HCT116 (cell line): ENCODE measurements at regions not wholly inside any gene's neighbourhood (a gene's known extent, or its start where the extent isn't known, plus 50 kb on each side); places are given as distances from the start of the nearest gene placed in this dataset.
"Not testable (repeated sequence)": the region's sequence is repeated elsewhere in the genome, so short reads cannot be mapped to it uniquely, and the experiment has no call there.

ENCODE experiments used
- ATAC-seq: fragments of 200-7000 bp; cut with Tn5 transposase; 2 replicates; pipeline ENCODE4 v1.9.1; 2020; ENCODE audit warnings: mild to moderate bottlenecking, moderate library complexity
- BruUV-seq: library from RNA; stranded (reverse); fragments of 400-500 nt; replicated peaks from 2 replicates; lab custom pipeline; 2021; lab: Mats Ljungman, UMichigan
- CTCF ChIA-PET: fragments of 300-600 bp; sonication (Branson Sonifier 250); formaldehyde crosslinking; loops from one replicate; lab custom pipeline; 2021; ENCODE audit warnings: antibody characterized with exemption; lab: Charles Lee
- POLR2A ChIA-PET: fragments of 300-600, 350-600 bp; sonication (Branson Sonifier 250); formaldehyde crosslinking; loops from one replicate; lab custom pipeline; 2021; ENCODE audit warnings: antibody characterized with exemption; lab: Charles Lee
- RAD21 ChIA-PET, 2 experiments: fragments of 300-600 bp; sonication (Branson Sonifier 250); formaldehyde crosslinking; loops; one replicate each; lab custom pipeline; 2023; ENCODE audit warnings: low total read pairs in 2 of 2; ENCODE audit not compliant: uncharacterized antibody in 2 of 2, unreplicated experiment in 2 of 2, low non-redundant PET in 1 of 2; lab: Charles Lee
- DNase-seq: peaks from one replicate; pipeline ENCODE4 v3.0.0-alpha.2; 2010; ENCODE audit warnings: low read depth, low spot score
- H2AFZ ChIP-seq: fragments of 200-600 bp; shearing (Covaris generic), sonication (generic); 2 replicates; pipeline ENCODE4 v1.6.1; 2017; ENCODE audit warnings: low read depth, mixed run types, mixed read lengths, antibody characterized with exemption, low read length; ENCODE audit not compliant: poor library complexity, severe bottlenecking
- H3K27ac ChIP-seq: 2 replicates; pipeline ENCODE4 v1.5.1; 2012; ENCODE audit warnings: low read depth, low read length
- H3K27me3 ChIP-seq: fragments of 200-600 bp; sonication (generic); 2 replicates; pipeline ENCODE4 v1.6.1; 2016; ENCODE audit warnings: mixed run types, low read length, mixed read lengths; ENCODE audit not compliant: insufficient read depth
- H3K36me3 ChIP-seq, 2 experiments: fragments of 200-500 bp in 1 of 2; fragments of 200-600 bp in 1 of 2; sonication (Bioruptor generic) in 1 of 2; sonication (generic) in 1 of 2; 2 replicates each; pipeline versions ENCODE4 v1.5.1 to v1.6.1; 2014 to 2016; ENCODE audit warnings: low read length in 2 of 2, inconsistent platforms in 1 of 2, mixed read lengths in 1 of 2, mixed run types in 1 of 2; ENCODE audit not compliant: insufficient read depth in 2 of 2, control insufficient read depth in 1 of 2
- H3K4me1 ChIP-seq, 2 experiments: fragments of 200-600 bp in 1 of 2; sonication (generic) in 1 of 2; 2 replicates each; pipeline versions ENCODE4 v1.5.1 to v1.6.1; 2012 to 2017; ENCODE audit warnings: low read length in 2 of 2, inconsistent platforms in 1 of 2, mild to moderate bottlenecking in 1 of 2, mixed read lengths in 1 of 2, mixed run types in 1 of 2, moderate library complexity in 1 of 2; ENCODE audit not compliant: insufficient read depth in 2 of 2, control insufficient read depth in 1 of 2
- H3K4me2 ChIP-seq: fragments of 200-600 bp; sonication (generic); 2 replicates; pipeline ENCODE4 v1.6.1; 2017; ENCODE audit warnings: mixed run types, low read length, mixed read lengths
- H3K4me3 ChIP-seq, 2 experiments: fragments of 200-600 bp in 1 of 2; sonication (generic) in 1 of 2; replicated peaks in 1 of 2; 2 replicates each; pipeline ENCODE4 v1.5.1; 2011 to 2016; ENCODE audit warnings: low read length in 2 of 2, control low read depth in 1 of 2, low read depth in 1 of 2, mild to moderate bottlenecking in 1 of 2, mixed read lengths in 1 of 2, mixed run types in 1 of 2
- H3K79me2 ChIP-seq: fragments of 200-600 bp; sonication (generic); 2 replicates; pipeline ENCODE4 v1.6.1; 2017; ENCODE audit warnings: mild to moderate bottlenecking, mixed run types, low read length, moderate library complexity, mixed read lengths; ENCODE audit not compliant: insufficient read depth
- H3K9ac ChIP-seq: fragments of 200-600 bp; sonication (generic); 2 replicates; pipeline ENCODE4 v1.6.1; 2016; ENCODE audit warnings: low read length, mixed read lengths
- H3K9me2 ChIP-seq: fragments of 200-600 bp; sonication (generic), shearing (Covaris generic); 2 replicates; pipeline ENCODE4 v1.6.1; 2017; ENCODE audit warnings: mixed run types, mild to moderate bottlenecking, moderate library complexity; ENCODE audit not compliant: insufficient read depth
- H3K9me3 ChIP-seq, 2 experiments: fragments of 200-500 bp in 1 of 2; fragments of 200-600 bp in 1 of 2; sonication (Bioruptor generic) in 1 of 2; sonication (generic) in 1 of 2; 2 replicates each; pipeline ENCODE4 v1.6.1; 2014 to 2017; ENCODE audit warnings: low read length in 2 of 2, mixed read lengths in 2 of 2, inconsistent platforms in 1 of 2, low read depth in 1 of 2, mild to moderate bottlenecking in 1 of 2, mixed run types in 1 of 2, moderate library complexity in 1 of 2; ENCODE audit not compliant: control insufficient read depth in 1 of 2, insufficient read depth in 1 of 2
- H4K20me1 ChIP-seq: fragments of 200-600 bp; sonication (generic), shearing (Covaris generic); 2 replicates; pipeline ENCODE4 v1.6.1; 2017; ENCODE audit warnings: mixed run types, mild to moderate bottlenecking, moderate library complexity; ENCODE audit not compliant: insufficient read depth
- ATF3 ChIP-seq: IDR thresholded peaks from 2 replicates; pipeline ENCODE4 v1.6.1; 2012
- RAD21 ChIP-seq: IDR thresholded peaks from 2 replicates; pipeline ENCODE4 v1.6.1; 2012; ENCODE audit warnings: low read depth, mild to moderate bottlenecking
- YY1 ChIP-seq: IDR thresholded peaks from 2 replicates; pipeline ENCODE4 v1.6.1; 2011; ENCODE audit warnings: low read length, low read depth, moderate library complexity, mild to moderate bottlenecking; ENCODE audit not compliant: insufficient replicate concordance; ENCODE audit errors: extremely low read depth
- intact Hi-C: fragments of 100-400 bp; cut with micrococcal nuclease; formaldehyde crosslinking; loops from 2 replicates; pipeline ENCODE4 v1.10.0; 2022
- TF ChIP-seq, protein P1 (sequence below), 3 experiments: fragments of 200-600 bp in 1 of 3; sonication (generic) in 1 of 3; IDR thresholded peaks in 2 of 3; conservative IDR thresholded peaks in 1 of 3; 2 replicates each; pipeline ENCODE4 v1.5.1; 2012 to 2017; ENCODE audit warnings: low read depth in 2 of 3, low read length in 2 of 3, antibody characterized with exemption in 1 of 3, borderline replicate concordance in 1 of 3, control low read depth in 1 of 3, mild to moderate bottlenecking in 1 of 3, mixed read lengths in 1 of 3, mixed run types in 1 of 3, moderate library complexity in 1 of 3; ENCODE audit not compliant: insufficient read depth in 1 of 3

DNA sequence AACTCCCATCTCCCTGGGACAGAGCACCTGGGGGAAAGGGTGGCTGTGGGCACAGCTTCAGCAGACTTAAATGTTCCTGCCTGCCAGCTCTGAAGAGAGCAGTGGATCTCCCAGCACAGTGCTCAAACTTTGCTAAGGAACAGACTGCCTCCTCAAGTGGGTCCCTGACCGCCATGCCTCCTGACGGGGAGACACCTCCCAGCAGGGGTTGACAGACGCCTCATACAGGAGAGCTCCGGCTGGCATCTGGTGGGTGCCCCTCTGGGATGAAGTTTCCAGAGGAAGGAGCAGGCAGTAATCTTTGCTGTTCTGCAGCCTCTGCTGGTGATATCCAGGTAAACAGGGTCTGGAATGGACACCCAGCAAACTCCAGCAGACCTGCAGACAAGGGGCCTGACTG is 206.9 kb upstream of the NUDT10 start:
- H3K27ac ChIP-seq, H3K4me2 ChIP-seq, H3K4me1 ChIP-seq, H3K4me3 ChIP-seq, BruUV-seq, H3K79me2 ChIP-seq, CTCF ChIA-PET, intact Hi-C loops, H4K20me1 ChIP-seq, RAD21 ChIA-PET, H2AFZ ChIP-seq, H3K36me3 ChIP-seq, H3K9me2 ChIP-seq, H3K27me3 ChIP-seq, DNase-seq, H3K9me3 ChIP-seq, POLR2A ChIA-PET, H3K9ac ChIP-seq, ATAC-seq: not testable (repeated sequence)

DNA sequence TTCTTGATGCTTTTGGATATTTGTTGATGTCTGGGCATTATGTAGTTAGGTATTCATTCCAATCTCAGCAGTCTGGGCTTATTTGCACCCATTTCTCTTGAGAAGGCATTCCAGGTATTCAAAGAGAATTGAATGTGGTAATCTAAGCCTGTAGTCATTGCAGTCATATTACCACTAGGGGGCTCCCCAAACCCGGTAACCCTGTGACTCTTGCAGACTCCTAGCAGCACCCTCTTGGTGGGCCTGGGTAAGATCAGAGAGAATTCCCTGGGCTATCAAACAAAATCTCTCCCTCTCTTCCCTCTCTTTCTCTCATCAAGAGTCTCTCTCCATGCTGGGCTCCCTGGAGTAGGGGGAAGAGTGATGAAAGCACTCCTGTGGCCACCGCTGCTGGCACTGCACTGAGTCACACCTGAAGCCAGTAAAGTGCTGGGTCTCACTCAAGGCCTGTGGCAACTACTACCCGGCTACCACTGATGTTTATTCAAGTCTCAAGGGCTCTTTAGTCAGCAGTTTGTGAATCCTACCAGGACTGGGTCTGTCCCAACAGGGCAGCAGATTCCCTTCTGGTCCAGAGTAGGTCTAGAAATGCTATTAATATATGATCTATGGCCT is 187.7 kb upstream of the NUDT10 start:
- Histone ChIP-seq H3K36me3 (no peaks in the 10 kb centered on the region), H3K4me2 (no peak overlapping the region), H3K9me3 (no peaks in the 10 kb centered on the region), H3K9ac (no peak overlapping the region), H3K27me3 (no peaks in the 10 kb centered on the region), H4K20me1 (no peaks in the 10 kb centered on the region; the same call in 1 of the 2 replicates), H3K9me2 (no peaks in the 10 kb centered on the region), H3K4me3 (no peak overlapping the region), H3K4me1 (no peaks in the 10 kb centered on the region), H2AFZ (no peak overlapping the region), H3K79me2 (no peaks in the 10 kb centered on the region), H3K27ac (no peak overlapping the region)
- TF ChIP-seq ATF3: no peak
- TF ChIP-seq, protein P1, sequence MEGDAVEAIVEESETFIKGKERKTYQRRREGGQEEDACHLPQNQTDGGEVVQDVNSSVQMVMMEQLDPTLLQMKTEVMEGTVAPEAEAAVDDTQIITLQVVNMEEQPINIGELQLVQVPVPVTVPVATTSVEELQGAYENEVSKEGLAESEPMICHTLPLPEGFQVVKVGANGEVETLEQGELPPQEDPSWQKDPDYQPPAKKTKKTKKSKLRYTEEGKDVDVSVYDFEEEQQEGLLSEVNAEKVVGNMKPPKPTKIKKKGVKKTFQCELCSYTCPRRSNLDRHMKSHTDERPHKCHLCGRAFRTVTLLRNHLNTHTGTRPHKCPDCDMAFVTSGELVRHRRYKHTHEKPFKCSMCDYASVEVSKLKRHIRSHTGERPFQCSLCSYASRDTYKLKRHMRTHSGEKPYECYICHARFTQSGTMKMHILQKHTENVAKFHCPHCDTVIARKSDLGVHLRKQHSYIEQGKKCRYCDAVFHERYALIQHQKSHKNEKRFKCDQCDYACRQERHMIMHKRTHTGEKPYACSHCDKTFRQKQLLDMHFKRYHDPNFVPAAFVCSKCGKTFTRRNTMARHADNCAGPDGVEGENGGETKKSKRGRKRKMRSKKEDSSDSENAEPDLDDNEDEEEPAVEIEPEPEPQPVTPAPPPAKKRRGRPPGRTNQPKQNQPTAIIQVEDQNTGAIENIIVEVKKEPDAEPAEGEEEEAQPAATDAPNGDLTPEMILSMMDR (IDR thresholded peaks at IDR 0.05 in 2 of 3, conservative IDR thresholded peaks at IDR 0.05 in 1 of 3; ENCODE audit: borderline replicate concordance in 1 of 3, insufficient read depth in 1 of 3, low read depth in 2 of 3, low read length in 2 of 3): peak; percentile 18 to 66 (median 66); a peak in 5 of 6 replicates
- no peak for TF ChIP-seq YY1
- TF ChIP-seq RAD21: peak; percentile 27
- ChIA-PET POLR2A (no interaction called here), CTCF (no interaction called here), RAD21 (no interaction called here)
- no TSS peak for BruUV-seq
- DNase-seq (no peak), ATAC-seq (peak; percentile 79)
- intact Hi-C loops: loop anchor here (10.0 kb wide), 1 partner anchor 280 kb away; no protein-coding TSS in a partner anchor
